CD4-positive, alpha-beta memory T cell (primary cell): ENCODE measurements at regions not wholly inside any gene's neighbourhood (a gene's known extent, or its start where the extent isn't known, plus 50 kb on each side); places are given as distances from the start of the nearest gene placed in this dataset.

Experiments
- CTCF ChIA-PET: fragments of 350-600 bp; sonication (Branson Sonifier 250); formaldehyde crosslinking; loops from one replicate; lab custom pipeline; 2021; ENCODE audit warnings: inconsistent platforms; ENCODE audit not compliant: partially characterized antibody; lab: Charles Lee
- POLR2A ChIA-PET: fragments of 350-600 bp; sonication (Branson Sonifier 250); formaldehyde crosslinking; loops from one replicate; lab custom pipeline; 2021; ENCODE audit not compliant: partially characterized antibody; lab: Charles Lee
- DNase-seq, 5 donors: peaks; one replicate each; pipeline versions ENCODE4 v3.0.0 to v3.0.0-alpha.2; 2020 to 2022; ENCODE audit warnings: mixed read lengths in 1 of 5
- H3K27ac ChIP-seq: one replicate; pipeline ENCODE4 v1.7.0; 2013; ENCODE audit warnings: low read depth, low read length
- H3K27me3 ChIP-seq: 2 replicates; pipeline ENCODE4 v1.7.0; 2013; ENCODE audit warnings: mild to moderate bottlenecking, low read length, moderate library complexity; ENCODE audit not compliant: insufficient read depth
- H3K36me3 ChIP-seq: 2 replicates; pipeline ENCODE4 v1.7.0; 2013; ENCODE audit warnings: mild to moderate bottlenecking, low read length, moderate library complexity; ENCODE audit not compliant: insufficient read depth
- H3K4me1 ChIP-seq: 2 replicates; pipeline ENCODE4 v1.7.0; 2013; ENCODE audit warnings: mild to moderate bottlenecking, low read length, moderate library complexity; ENCODE audit not compliant: insufficient read depth
- H3K4me3 ChIP-seq, 2 donors: one replicate each; pipeline ENCODE4 v1.7.0; 2013; ENCODE audit warnings: low read length in 2 of 2, mild to moderate bottlenecking in 1 of 2
- H3K9me3 ChIP-seq, 2 donors: one replicate each; pipeline ENCODE4 v1.7.0; 2013; ENCODE audit warnings: low read length in 2 of 2, control low read depth in 1 of 2; ENCODE audit not compliant: control insufficient read depth in 1 of 2
- H3K27ac Mint-ChIP-seq, 7 donors: one replicate each; pipeline ENCODE4 v1.8.0; 2020 to 2021; ENCODE audit warnings: mixed read lengths in 7 of 7, mild to moderate bottlenecking in 6 of 7, inconsistent platforms in 3 of 7, moderate library complexity in 3 of 7
- H3K27me3 Mint-ChIP-seq, 2 donors: one replicate each; pipeline ENCODE4 v1.8.0; 2020 to 2021; ENCODE audit warnings: mixed read lengths in 2 of 2
- H3K36me3 Mint-ChIP-seq, 2 donors: one replicate each; pipeline ENCODE4 v1.8.0; 2020 to 2021; ENCODE audit warnings: mixed read lengths in 2 of 2, inconsistent platforms in 1 of 2, mild to moderate bottlenecking in 1 of 2
- H3K4me1 Mint-ChIP-seq, 4 donors: one replicate each; pipeline ENCODE4 v1.8.0; 2020 to 2021; ENCODE audit warnings: mixed read lengths in 4 of 4, mild to moderate bottlenecking in 1 of 4
- H3K4me3 Mint-ChIP-seq, 8 donors: one replicate each; pipeline ENCODE4 v1.8.0; 2020 to 2021; ENCODE audit warnings: mixed read lengths in 8 of 8, mild to moderate bottlenecking in 7 of 8, moderate library complexity in 6 of 8, inconsistent platforms in 3 of 8
- H3K9me3 Mint-ChIP-seq, 8 donors: one replicate each; pipeline ENCODE4 v1.8.0; 2020 to 2021; ENCODE audit warnings: mixed read lengths in 8 of 8, mild to moderate bottlenecking in 5 of 8, inconsistent platforms in 3 of 8, moderate library complexity in 1 of 8
- intact Hi-C: fragments of 100-400 bp; cut with micrococcal nuclease; formaldehyde crosslinking; loops from one replicate; pipeline ENCODE4 v1.15.1; 2023

DNA sequence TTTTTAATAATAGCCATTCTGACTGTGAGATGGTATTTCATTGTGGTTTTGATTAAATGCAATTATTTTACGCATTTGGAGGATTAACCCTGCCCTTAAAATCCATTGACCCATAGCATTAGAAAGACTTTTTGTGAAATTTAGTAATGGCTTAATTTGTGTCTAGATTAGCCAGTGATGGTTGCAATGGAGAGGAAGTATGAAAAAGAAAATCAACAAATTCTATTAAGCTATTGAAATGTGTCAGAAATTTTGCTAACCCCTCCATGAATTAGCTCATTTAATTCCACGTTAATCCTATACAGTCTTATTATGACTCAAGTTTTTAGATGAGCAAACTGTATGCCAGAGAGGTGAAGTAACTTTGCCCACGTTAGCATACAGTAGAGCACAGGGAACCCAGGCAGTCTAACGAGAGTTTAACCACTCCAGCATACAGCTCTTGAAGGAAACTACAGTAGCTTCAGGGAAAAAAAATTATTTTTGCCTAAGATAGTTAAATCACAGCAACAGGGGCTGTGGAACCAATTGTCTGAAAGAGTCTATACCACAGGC lies 158.2 kb upstream of the PPP2R2B start:
- Mint-ChIP-seq H3K4me1 (no peaks in the 10 kb centered on the region), H3K9me3 (peaks cover 0 to 7% (median under 1%) of the 10 kb centered on the region in 8 donors), H3K4me3 (no peak overlapping the region), H3K27me3 (peaks cover 0 to 2% of the 10 kb centered on the region in 2 donors), H3K27ac (no peak overlapping the region), H3K36me3 (no peaks in the 10 kb centered on the region)
- ChIA-PET POLR2A (no interaction called here), CTCF (no interaction called here)
- intact Hi-C loops: no loop called here
- Histone ChIP-seq H3K4me3 (no peak overlapping the region), H3K9me3 (no peaks in the 10 kb centered on the region), H3K4me1 (no peaks in the 10 kb centered on the region), H3K27me3 (no peaks in the 10 kb centered on the region), H3K27ac (no peak overlapping the region), H3K36me3 (no peaks in the 10 kb centered on the region)
- DNase-seq: no peak

DNA sequence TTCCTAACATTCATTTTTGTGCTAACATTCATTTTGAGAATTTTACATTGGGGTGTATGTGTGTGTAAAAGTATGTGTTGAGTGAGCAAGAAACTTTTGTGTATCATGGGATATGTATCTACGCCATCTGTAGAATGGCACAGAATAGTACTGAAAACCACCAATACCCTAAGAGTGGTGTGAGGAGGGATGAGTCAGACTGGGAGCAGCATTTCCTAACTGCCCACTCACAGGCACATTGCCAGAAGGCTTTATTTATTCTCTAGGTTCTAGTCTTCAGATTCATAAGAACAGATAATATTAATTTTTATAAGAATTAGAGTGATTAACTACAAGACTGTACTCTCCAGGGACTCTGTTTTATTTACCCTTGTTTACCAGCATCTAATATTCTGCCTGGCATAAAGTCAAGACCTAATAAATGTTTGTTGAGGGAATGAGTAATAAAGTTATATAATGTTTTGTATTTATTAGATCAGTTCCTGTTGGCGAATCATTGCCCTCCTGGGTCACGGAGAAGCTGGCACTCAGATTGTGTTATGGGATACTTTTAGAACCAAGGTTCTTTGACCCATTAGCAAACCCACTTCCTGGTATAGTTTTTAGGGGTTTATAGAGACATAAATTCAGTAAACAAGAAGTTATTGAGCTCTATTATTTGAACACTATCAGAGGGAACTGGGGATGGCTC lies 159.1 kb upstream of the PPP2R2B start:
- H3K27me3 ChIP-seq: no peaks in the 10 kb centered on the region
- no peaks in the 10 kb centered on the region for H3K4me1 Mint-ChIP-seq
- no peaks in the 10 kb centered on the region for H3K36me3 ChIP-seq
- no peak for DNase-seq
- no peak overlapping the region for H3K27ac Mint-ChIP-seq
- ChIA-PET POLR2A (no interaction called here), CTCF (no interaction called here)
- H3K4me3 Mint-ChIP-seq: no peak overlapping the region
- H3K4me3 ChIP-seq: no peak overlapping the region
- H3K27me3 Mint-ChIP-seq: peaks cover 0 to 3% of the 10 kb centered on the region in 2 donors
- H3K27ac ChIP-seq: no peak overlapping the region
- H3K9me3 ChIP-seq: no peaks in the 10 kb centered on the region
- H3K36me3 Mint-ChIP-seq: no peaks in the 10 kb centered on the region
- peaks cover 0 to 4% (median 0%) of the 10 kb centered on the region in 8 donors for H3K9me3 Mint-ChIP-seq
- H3K4me1 ChIP-seq: no peaks in the 10 kb centered on the region
- intact Hi-C loops: no loop called here

DNA sequence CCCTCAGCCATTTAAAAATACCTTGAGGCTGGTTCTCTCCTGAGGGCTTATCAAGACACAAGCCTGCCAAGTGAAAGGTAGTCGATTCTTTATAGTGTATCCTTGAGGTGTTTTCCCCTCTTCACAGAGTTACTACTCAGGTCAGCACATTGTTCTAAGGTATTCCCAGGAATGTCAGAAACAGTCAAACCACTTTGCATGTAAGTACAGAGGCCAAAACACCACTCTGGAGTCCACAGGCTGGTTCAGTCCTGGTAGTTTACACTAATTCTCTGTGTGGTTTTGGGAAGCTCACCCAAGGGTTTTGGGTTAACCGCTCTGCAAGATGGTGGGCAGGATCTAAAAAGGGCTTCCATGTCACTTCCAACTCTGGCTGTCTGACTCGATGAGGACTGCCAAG lies 162.3 kb upstream of the PPP2R2B start:
- ChIA-PET CTCF (no interaction called here), POLR2A (no interaction called here)
- Histone ChIP-seq H3K4me1 (no peaks in the 10 kb centered on the region), H3K36me3 (no peaks in the 10 kb centered on the region), H3K27ac (no peak overlapping the region), H3K9me3 (no peaks in the 10 kb centered on the region), H3K27me3 (no peaks in the 10 kb centered on the region), H3K4me3 (no peak overlapping the region)
- Mint-ChIP-seq H3K4me1 (no peaks in the 10 kb centered on the region), H3K4me3 (no peak overlapping the region), H3K36me3 (no peaks in the 10 kb centered on the region), H3K9me3 (peaks cover 0 to 2% (median 0%) of the 10 kb centered on the region in 8 donors), H3K27me3 (peaks cover 0 to 3% of the 10 kb centered on the region in 2 donors), H3K27ac (no peak overlapping the region)
- intact Hi-C loops: no loop called here
- DNase-seq: no peak

DNA sequence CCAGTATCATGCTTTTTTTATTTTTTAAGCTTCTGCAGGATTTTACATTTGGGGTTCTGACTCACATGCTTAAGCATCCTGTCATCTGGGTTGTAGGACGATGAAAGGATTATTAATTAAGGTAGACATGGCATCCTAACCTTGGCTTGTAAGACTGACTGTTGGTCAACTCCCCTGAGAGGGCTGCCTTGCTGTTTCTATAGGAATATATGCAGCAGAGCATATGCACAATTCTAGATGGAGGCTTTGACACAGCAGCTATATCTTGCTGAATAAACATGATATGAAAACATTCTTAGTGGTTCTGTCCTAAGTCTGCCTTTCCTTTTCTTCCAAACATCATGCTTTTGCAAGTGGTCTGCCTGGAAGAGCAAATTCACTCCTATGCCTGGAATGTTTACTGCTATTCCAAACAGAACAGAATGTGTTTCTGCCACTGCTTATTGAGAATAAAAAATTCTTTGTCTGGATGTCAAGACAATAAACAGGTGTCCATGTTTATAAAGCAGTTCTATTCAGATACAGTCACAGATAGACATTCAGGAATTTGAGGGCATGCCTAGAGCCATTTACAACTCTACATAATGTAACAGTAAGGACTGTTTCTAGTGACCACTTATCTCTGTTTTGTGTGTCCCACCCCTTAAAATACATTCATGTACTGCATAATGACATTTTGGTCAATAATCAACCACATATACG lies 166.2 kb upstream of the PPP2R2B start:
- Mint-ChIP-seq H3K27ac (no peak overlapping the region), H3K27me3 (peaks cover 0 to 3% of the 10 kb centered on the region in 2 donors), H3K4me1 (no peaks in the 10 kb centered on the region), H3K4me3 (no peak overlapping the region), H3K9me3 (no peaks in the 10 kb centered on the region), H3K36me3 (no peaks in the 10 kb centered on the region)
- Histone ChIP-seq H3K9me3 (no peaks in the 10 kb centered on the region), H3K4me1 (no peaks in the 10 kb centered on the region), H3K27ac (no peak overlapping the region), H3K27me3 (no peaks in the 10 kb centered on the region), H3K36me3 (no peaks in the 10 kb centered on the region), H3K4me3 (no peak overlapping the region)
- ChIA-PET POLR2A (no interaction called here), CTCF (no interaction called here)
- intact Hi-C loops: no loop called here
- DNase-seq: no peak

DNA sequence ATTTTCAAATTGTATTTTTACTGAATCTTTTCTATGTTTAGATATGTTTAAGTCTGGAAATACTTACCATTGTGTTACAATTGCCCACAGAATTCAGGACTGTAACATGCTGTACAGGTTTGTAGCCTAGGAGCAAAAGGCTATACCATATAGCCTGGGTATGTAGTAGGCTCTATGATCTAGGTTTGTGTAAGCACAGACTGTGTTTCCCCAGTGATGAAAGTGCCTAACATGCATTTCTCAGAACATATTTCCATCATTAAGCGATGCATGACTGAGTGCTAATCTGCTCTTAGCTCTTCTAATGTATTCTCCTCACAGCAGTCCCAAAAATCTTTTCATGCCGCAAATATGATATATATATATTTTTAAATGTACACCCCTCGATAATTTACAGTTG lies 166.7 kb upstream of the PPP2R2B start:
- POLR2A ChIA-PET: no interaction called here
- Mint-ChIP-seq H3K4me3 (no peak overlapping the region), H3K4me1 (no peaks in the 10 kb centered on the region), H3K9me3 (no peaks in the 10 kb centered on the region), H3K27me3 (peaks cover 0 to 3% of the 10 kb centered on the region in 2 donors), H3K27ac (no peak overlapping the region), H3K36me3 (no peaks in the 10 kb centered on the region)
- DNase-seq: no peak
- Histone ChIP-seq H3K4me3 (no peak overlapping the region), H3K4me1 (no peaks in the 10 kb centered on the region), H3K36me3 (no peaks in the 10 kb centered on the region), H3K27me3 (no peaks in the 10 kb centered on the region), H3K9me3 (no peaks in the 10 kb centered on the region), H3K27ac (no peak overlapping the region)
- CTCF ChIA-PET: no interaction called here
- intact Hi-C loops: no loop called here

DNA sequence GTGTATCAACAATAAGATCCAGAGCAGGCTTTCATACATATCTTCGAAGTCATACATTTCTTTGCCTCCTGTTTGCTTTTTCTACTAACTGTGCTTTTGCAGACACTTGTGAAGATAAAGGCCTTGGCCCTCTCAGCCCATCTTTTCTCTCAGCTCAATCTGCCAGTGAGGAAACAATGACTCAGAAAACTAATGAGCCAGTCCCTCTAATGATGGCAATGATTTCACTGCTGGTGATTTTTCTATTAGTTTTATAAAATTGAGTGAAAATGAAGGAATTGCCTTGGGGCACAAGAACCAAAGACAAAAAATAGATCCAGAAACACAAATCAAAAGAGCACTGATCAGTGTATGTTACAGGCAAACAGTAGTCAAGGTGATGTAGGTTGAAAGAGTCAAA lies 167.7 kb upstream of the PPP2R2B start:
- CTCF ChIA-PET: no interaction called here
- no peak overlapping the region for H3K27ac Mint-ChIP-seq
- Histone ChIP-seq H3K9me3 (no peaks in the 10 kb centered on the region), H3K36me3 (no peaks in the 10 kb centered on the region), H3K27ac (no peak overlapping the region), H3K27me3 (no peaks in the 10 kb centered on the region), H3K4me3 (no peak overlapping the region), H3K4me1 (no peaks in the 10 kb centered on the region)
- no peaks in the 10 kb centered on the region for H3K9me3 Mint-ChIP-seq
- DNase-seq: no peak
- H3K36me3 Mint-ChIP-seq: no peaks in the 10 kb centered on the region
- peaks cover 0 to 3% of the 10 kb centered on the region in 2 donors for H3K27me3 Mint-ChIP-seq
- H3K4me3 Mint-ChIP-seq: no peak overlapping the region
- intact Hi-C loops: no loop called here
- POLR2A ChIA-PET: no interaction called here
- no peaks in the 10 kb centered on the region for H3K4me1 Mint-ChIP-seq

DNA sequence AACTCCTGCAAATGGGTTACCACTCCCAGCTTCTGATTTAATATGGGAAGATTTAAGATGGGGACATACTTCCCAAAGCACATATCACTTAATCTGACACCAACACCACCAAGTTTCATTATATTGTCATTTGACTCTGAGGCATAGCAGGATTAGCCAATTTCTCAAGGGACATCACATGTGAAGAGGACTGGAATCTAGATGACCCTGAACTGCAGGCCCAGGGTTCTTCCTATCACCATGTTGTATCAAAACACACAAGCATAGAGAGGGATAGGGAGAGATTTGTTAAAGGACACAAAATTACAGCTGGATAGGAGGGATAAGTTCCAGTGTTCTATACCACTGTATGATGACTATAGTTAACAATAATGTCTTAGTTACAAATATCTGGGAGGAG lies 168.3 kb upstream of the PPP2R2B start:
- Histone ChIP-seq H3K27ac (no peak overlapping the region), H3K4me1 (no peaks in the 10 kb centered on the region), H3K9me3 (no peaks in the 10 kb centered on the region), H3K27me3 (no peaks in the 10 kb centered on the region), H3K36me3 (no peaks in the 10 kb centered on the region), H3K4me3 (no peak overlapping the region)
- H3K4me3 Mint-ChIP-seq: no peak overlapping the region
- POLR2A ChIA-PET: no interaction called here
- no peaks in the 10 kb centered on the region for H3K36me3 Mint-ChIP-seq
- DNase-seq: no peak
- intact Hi-C loops: no loop called here
- H3K4me1 Mint-ChIP-seq: no peaks in the 10 kb centered on the region
- CTCF ChIA-PET: no interaction called here
- no peaks in the 10 kb centered on the region for H3K9me3 Mint-ChIP-seq
- H3K27ac Mint-ChIP-seq: no peak overlapping the region
- peaks cover 0 to 3% of the 10 kb centered on the region in 2 donors for H3K27me3 Mint-ChIP-seq
